GM12873 (cell line): ENCODE measurements at regions not wholly inside any gene's neighbourhood (a gene's known extent, or its start where the extent isn't known, plus 50 kb on each side); places are given as distances from the start of the nearest gene placed in this dataset.

Experiments used
- TF ChIP-seq, protein P1 (sequence below): IDR thresholded peaks from 2 replicates; pipeline ENCODE4 v1.5.1; 2012; ENCODE audit warnings: low read depth, mild to moderate bottlenecking, moderate library complexity, low read length, control low read depth; ENCODE audit not compliant: insufficient read depth; ENCODE audit errors: missing control alignments

GRCh38 chr15:37520882-37521281 lies 413.6 kb upstream of the TMCO5A start:
- TF ChIP-seq, protein P1, sequence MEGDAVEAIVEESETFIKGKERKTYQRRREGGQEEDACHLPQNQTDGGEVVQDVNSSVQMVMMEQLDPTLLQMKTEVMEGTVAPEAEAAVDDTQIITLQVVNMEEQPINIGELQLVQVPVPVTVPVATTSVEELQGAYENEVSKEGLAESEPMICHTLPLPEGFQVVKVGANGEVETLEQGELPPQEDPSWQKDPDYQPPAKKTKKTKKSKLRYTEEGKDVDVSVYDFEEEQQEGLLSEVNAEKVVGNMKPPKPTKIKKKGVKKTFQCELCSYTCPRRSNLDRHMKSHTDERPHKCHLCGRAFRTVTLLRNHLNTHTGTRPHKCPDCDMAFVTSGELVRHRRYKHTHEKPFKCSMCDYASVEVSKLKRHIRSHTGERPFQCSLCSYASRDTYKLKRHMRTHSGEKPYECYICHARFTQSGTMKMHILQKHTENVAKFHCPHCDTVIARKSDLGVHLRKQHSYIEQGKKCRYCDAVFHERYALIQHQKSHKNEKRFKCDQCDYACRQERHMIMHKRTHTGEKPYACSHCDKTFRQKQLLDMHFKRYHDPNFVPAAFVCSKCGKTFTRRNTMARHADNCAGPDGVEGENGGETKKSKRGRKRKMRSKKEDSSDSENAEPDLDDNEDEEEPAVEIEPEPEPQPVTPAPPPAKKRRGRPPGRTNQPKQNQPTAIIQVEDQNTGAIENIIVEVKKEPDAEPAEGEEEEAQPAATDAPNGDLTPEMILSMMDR = no peak

DNA sequence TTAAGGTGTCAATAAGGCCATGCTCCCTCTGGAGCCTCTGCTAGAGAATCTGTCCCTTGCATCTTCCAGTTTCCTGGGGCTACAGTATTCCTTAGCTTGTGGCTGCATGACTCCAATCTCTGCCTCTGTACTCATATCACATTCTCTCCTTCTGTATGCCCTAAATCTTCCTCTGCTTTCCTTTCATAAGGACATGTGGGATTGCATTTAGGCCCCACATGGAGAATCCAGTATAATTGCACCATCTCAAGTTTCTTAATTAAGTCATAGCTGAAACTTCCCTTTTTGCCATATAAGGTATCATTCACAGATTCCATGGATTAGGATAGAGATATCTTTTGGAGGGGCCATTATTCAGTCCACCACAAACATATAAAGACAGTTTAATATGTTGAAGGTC lies 409.8 kb upstream of the TMCO5A start:
- TF ChIP-seq, protein P1 = no peak

DNA sequence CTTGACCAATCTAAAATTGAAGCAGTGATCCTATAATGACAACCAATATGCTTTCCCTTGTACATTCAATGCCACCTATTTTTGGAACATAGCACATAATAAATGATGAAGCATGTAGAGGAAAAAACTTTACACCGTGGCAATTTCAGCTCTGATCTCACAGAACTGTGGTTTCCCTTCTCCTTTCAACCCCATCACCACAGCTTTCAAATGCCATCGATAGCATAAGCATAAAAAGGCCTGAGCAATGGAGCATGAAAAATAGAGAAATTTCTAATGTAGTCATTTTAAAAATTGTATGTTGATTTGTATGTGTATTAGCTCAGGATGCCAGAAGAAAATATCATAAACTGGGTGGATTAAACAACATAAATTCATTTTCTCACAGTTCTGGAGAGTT lies 406.0 kb upstream of the TMCO5A start:
- TF ChIP-seq, protein P1 = no peak

- TF ChIP-seq, protein P1 = no peak
Measured at GRCh38 chr15:37536967-37537605, 397.4 kb upstream of the TMCO5A start.

DNA sequence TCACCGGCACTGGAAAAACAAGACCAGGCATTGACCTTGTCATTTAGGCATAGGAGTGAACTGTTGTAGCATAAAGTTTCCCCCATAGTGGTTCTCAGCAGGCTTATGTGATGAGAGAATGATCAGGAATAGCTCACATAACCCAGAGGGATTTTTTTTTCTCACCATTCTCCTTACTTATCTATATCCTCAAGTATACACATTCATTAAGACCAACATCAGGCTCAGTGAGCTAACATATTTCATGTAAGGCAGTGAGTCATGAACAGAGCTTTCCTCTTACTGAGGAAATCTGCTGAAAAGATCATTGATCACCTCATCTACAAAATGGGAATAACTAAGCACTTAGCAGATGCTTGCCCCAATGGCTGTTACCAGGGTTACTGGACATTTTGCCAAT lies 396.6 kb upstream of the TMCO5A start:
- TF ChIP-seq, protein P1 = no peak

- TF ChIP-seq, protein P1 = no peak
Measured at GRCh38 chr15:37548116-37548515, 386.3 kb upstream of the TMCO5A start.

DNA sequence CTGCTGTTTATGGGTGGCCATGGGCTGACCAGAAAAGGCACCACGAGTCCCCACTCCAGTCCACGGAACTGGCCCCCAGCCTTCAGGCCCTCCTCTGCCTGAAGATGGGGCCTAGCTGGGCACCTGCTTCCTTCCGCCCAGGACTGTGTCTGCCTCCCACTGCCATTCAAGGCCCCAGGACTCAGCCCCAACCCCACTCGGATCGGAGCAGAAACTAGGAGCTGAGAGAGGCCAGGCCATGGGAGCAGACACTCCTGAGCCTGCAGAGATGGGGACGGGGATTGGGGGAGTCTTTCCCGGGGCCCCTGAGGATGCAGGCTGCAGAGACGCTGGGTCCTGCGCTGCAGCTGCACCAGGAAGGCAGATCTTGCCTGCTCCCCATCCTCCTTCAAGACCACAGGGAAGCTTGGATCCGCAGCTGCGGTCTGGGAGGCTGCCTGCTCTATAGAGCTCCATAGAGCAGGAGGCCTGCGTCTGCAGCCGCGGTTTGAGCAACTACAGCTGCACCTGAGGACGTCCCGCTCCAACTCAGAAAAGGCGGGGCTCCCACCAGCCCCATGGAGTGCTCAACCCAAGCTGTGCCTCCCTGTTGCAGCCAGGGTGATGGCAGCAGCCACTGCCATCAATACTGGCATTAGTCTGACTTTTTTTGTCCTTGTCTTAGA lies 383.9 kb upstream of the TMCO5A start:
- TF ChIP-seq, protein P1 = no peak
